Transverse colon (tissue), 4 donors: ENCODE measurements at regions not wholly inside any gene's neighbourhood (a gene's known extent, or its start where the extent isn't known, plus 50 kb on each side); places are given as distances from the start of the nearest gene placed in this dataset.

Experiments
- DNase-seq: peaks from one replicate; pipeline ENCODE4 v3.0.0-alpha.2; 2019
- H3K27ac ChIP-seq, 4 donors: fragments of 200-600 bp; sonication (generic); 2 replicates each; pipeline ENCODE4 v1.5.1; 2016 to 2018; ENCODE audit warnings: inconsistent platforms in 4 of 4
- H3K27me3 ChIP-seq: fragments of 200-600 bp; sonication (generic); 2 replicates; pipeline ENCODE4 v1.5.1; 2017; ENCODE audit warnings: inconsistent platforms
- H3K36me3 ChIP-seq, 4 donors: fragments of 200-600 bp; sonication (generic); 2 replicates each; pipeline ENCODE4 v1.5.1; 2017 to 2019; ENCODE audit warnings: inconsistent platforms in 4 of 4
- H3K4me1 ChIP-seq, 4 donors: fragments of 200-600 bp; sonication (generic); 2 replicates each; pipeline ENCODE4 v1.5.1; 2017 to 2020; ENCODE audit warnings: inconsistent platforms in 4 of 4
- H3K4me3 ChIP-seq, 4 donors: fragments of 200-600 bp; sonication (generic); 1 replicate in 1 of 4; 2 replicates in 3 of 4; pipeline versions ENCODE4 v1.5.1 to v1.6.1; 2017 to 2019; ENCODE audit warnings: inconsistent platforms in 4 of 4
- H3K9me3 ChIP-seq, 2 donors: fragments of 200-600 bp; sonication (generic); 2 replicates each; pipeline ENCODE4 v1.5.1; 2017 to 2019; ENCODE audit warnings: inconsistent platforms in 2 of 2
- EP300 ChIP-seq: sonication (generic); formaldehyde crosslinking; IDR thresholded peaks from one replicate; pipeline ENCODE4 v1.6.1; 2017; ENCODE audit warnings: antibody characterized with exemption, low read depth
- POLR2A ChIP-seq: fragments of 450-650 bp; IDR thresholded peaks from one replicate; pipeline ENCODE4 v1.6.1; 2016; ENCODE audit warnings: antibody characterized with exemption, mild to moderate bottlenecking, moderate library complexity
- POLR2AphosphoS5 ChIP-seq, 3 donors: sonication (generic); formaldehyde crosslinking; IDR thresholded peaks; one replicate each; pipeline ENCODE4 v1.6.1; 2016; ENCODE audit warnings: antibody characterized with exemption in 3 of 3
- WGBS, 2 donors: methylation state at CpG; one replicate each; pipeline ENCODE4 v1.1.5; 2018; ENCODE audit warnings: low coverage in 1 of 2; 5-methylcytosine and 5-hydroxymethylcytosine counted together
- in situ Hi-C, 4 donors: fragments of 200-750 bp; cut with MboI; loops; one replicate each; pipeline versions ENCODE4 v1.15.0 to v1.15.1; 2017; ENCODE audit warnings: low sequenced_read_pairs in 3 of 4, low pct_ligation_motif_present in 1 of 4, low pct_unique_long_range_greater_than_20kb in 1 of 4
- intact Hi-C: fragments of 100-400 bp; cut with DNase I; formaldehyde crosslinking; loops from one replicate; pipeline ENCODE4 v1.15.1; 2023; ENCODE audit warnings: low total_unique reads
- TF ChIP-seq, protein P1 (sequence below), 5 experiments: fragments of 200-600 bp in 3 of 5; fragments of 450-650 bp in 2 of 5; sonication (generic) in 3 of 5; IDR thresholded peaks; 1 replicate in 2 of 5; 2 replicates in 3 of 5; pipeline ENCODE4 v1.5.1; 2016 to 2017; ENCODE audit warnings: antibody characterized with exemption in 5 of 5, inconsistent platforms in 3 of 5, mild to moderate bottlenecking in 2 of 5, moderate library complexity in 1 of 5

DNA sequence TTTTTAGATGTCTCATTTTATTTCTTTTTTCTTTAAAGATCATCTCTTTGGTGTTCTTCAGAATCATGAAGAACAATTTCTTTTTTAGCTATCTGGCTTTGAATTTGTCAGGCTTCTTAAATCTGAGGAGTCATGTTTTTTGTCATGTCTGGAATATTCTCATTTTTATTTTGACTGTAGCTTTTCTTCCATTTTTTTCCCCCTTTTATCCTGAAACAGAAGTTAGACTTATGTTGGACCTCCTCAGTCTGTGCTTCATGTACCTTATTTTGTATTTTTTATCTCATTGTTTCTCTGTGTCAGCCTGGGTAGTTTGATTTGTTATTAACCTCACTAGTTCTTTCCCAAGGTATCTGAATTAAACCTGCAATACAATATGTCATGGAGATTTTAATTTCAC is 319.2 kb upstream of the ADGRL4 start:
- DNase-seq, result no peak
- intact Hi-C loops, result no loop called here

DNA sequence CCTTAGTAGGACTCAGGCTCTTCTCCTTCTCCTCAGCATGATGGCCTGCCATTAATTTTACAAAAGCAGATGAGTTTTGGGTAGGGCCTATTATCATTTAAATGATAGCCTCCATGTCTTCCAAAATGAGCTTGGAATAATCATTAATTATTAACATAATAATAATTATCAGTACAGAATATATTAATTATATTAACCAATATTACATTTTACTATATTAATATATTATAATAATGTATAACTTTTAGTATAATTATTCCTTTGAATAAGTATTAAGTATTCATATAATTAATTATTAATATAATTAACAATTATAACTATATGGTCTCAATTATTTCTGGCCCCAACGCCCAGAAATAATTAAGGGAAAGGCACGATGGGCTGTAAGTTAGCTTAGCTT is 318.6 kb upstream of the ADGRL4 start:
- no peaks in the 10 kb centered on the region for H3K9me3 ChIP-seq
- H3K36me3 ChIP-seq, result no peaks in the 10 kb centered on the region
- H3K4me3 ChIP-seq, result no peak overlapping the region
- no peak for TF ChIP-seq POLR2AphosphoS5 (IDR thresholded peaks at IDR 0.05)
- no peak for TF ChIP-seq EP300
- TF ChIP-seq, protein P1, sequence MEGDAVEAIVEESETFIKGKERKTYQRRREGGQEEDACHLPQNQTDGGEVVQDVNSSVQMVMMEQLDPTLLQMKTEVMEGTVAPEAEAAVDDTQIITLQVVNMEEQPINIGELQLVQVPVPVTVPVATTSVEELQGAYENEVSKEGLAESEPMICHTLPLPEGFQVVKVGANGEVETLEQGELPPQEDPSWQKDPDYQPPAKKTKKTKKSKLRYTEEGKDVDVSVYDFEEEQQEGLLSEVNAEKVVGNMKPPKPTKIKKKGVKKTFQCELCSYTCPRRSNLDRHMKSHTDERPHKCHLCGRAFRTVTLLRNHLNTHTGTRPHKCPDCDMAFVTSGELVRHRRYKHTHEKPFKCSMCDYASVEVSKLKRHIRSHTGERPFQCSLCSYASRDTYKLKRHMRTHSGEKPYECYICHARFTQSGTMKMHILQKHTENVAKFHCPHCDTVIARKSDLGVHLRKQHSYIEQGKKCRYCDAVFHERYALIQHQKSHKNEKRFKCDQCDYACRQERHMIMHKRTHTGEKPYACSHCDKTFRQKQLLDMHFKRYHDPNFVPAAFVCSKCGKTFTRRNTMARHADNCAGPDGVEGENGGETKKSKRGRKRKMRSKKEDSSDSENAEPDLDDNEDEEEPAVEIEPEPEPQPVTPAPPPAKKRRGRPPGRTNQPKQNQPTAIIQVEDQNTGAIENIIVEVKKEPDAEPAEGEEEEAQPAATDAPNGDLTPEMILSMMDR (IDR thresholded peaks at IDR 0.05), result no peak
- no peak for TF ChIP-seq POLR2A
- no peak for DNase-seq
- H3K27me3 ChIP-seq, result no peaks in the 10 kb centered on the region
- in situ Hi-C loops, result no loop called here
- intact Hi-C loops, result no loop called here
- H3K27ac ChIP-seq, result no peak overlapping the region
- no peaks in the 10 kb centered on the region for H3K4me1 ChIP-seq
- 83 to 88% methylated on average over 2 of the region's 2 CpGs for WGBS, 2 donors

More for the DNA sequence above, 319.2 kb upstream of the ADGRL4 start:
- Histone ChIP-seq H3K27me3 (no peaks in the 10 kb centered on the region), H3K4me1 (no peaks in the 10 kb centered on the region), H3K27ac (no peak overlapping the region), H3K36me3 (no peaks in the 10 kb centered on the region), H3K9me3 (no peaks in the 10 kb centered on the region), H3K4me3 (no peak overlapping the region)
- in situ Hi-C loops, result no loop called here
- TF ChIP-seq, protein P1 (IDR thresholded peaks at IDR 0.05), result no peak
- TF ChIP-seq POLR2AphosphoS5 (IDR thresholded peaks at IDR 0.05), result no peak
- TF ChIP-seq EP300, result no peak
- TF ChIP-seq POLR2A, result no peak

DNA sequence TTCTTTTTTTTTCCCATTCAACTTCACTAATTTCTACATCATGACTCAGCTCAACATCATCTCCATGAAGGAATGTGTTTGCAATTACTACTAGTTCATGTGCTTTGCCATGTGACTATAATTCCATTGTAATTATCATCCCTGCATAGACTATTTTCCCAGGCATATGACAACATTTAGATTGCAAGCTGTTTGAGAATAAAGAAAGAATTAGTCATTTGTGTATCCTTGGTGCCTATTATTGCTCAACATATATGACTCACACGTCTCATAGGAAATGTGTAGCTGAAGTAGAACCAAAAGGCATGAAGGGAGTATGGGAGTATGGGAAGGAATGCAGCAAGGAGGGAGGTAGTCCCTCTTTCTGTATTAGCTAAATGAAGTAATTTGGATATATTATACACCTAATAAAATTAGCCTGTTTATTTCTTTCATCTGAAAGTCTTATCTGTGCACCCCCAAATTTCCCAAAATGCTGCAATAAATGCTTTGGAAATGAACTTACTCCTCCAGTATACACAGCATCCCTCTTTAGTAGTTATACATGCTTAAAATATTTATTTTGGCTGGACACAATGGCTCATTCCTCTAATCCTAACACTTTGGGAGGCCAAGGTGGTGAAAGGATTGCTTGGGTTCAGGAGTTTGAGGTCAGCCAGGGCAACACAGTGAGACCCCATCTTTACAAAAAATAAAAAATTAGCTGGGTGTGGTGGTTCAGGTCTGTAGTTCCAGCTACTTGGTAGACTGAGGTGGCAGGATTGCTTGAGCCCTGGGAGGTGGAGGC is 316.9 kb upstream of the ADGRL4 start:
- H3K36me3 ChIP-seq, result no peaks in the 10 kb centered on the region

DNA sequence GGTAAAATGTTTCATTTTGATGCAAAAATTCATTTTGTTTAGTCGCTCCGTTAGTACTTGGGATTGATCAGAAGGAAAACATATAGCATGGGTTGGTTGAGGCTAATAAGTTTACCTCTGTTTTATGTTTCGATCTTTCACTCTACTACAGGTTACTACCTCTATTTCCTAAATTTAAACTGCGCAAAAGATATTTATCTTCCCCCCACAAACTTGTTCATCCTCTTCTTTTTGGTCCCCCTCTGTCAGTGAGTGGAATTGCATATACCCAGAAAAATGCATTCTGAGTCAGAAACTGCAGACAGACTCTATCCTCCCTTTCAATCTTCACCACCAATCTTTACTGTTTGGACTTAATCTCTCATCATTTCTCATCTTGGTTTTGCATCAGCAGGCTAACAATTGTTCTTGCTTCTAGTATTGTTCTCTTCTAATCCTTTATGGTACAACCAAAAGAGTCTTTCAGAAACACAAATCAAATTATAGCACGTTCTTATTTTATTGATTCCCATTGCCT is 316.0 kb upstream of the ADGRL4 start:
- no peak for DNase-seq
- no peaks in the 10 kb centered on the region for H3K4me1 ChIP-seq
- no peaks in the 10 kb centered on the region for H3K36me3 ChIP-seq
- intact Hi-C loops, result no loop called here
- no peak overlapping the region for H3K27ac ChIP-seq
- H3K9me3 ChIP-seq, result no peaks in the 10 kb centered on the region
- 81 to 91% methylated on average over 5 of the region's 5 CpGs for WGBS, 2 donors
- in situ Hi-C loops, result no loop called here
- H3K27me3 ChIP-seq, result no peaks in the 10 kb centered on the region
- no peak overlapping the region for H3K4me3 ChIP-seq
- TF ChIP-seq EP300 (no peak), POLR2A (no peak), POLR2AphosphoS5 (IDR thresholded peaks at IDR 0.05) (no peak)
- TF ChIP-seq, protein P1 (IDR thresholded peaks at IDR 0.05), result no peak

More for the DNA sequence above, 316.9 kb upstream of the ADGRL4 start:
- Histone ChIP-seq H3K27ac (no peak overlapping the region), H3K9me3 (no peaks in the 10 kb centered on the region), H3K4me3 (no peak overlapping the region), H3K4me1 (no peaks in the 10 kb centered on the region), H3K27me3 (no peaks in the 10 kb centered on the region)
- TF ChIP-seq, protein P1 (IDR thresholded peaks at IDR 0.05), result no peak
- no peak for TF ChIP-seq POLR2AphosphoS5 (IDR thresholded peaks at IDR 0.05)
- in situ Hi-C loops (no loop called here), intact Hi-C loops (no loop called here)
- DNase-seq, result no peak
- 14 to 24% methylated on average over 1 of the region's 1 CpG for WGBS, 2 donors
